Natural killer cell (primary cell): ENCODE measurements at regions not wholly inside any gene's neighbourhood (a gene's known extent, or its start where the extent isn't known, plus 50 kb on each side); places are given as distances from the start of the nearest gene placed in this dataset.

Experiments
- ATAC-seq, 3 donors: fragments of 150-1000 bp in 2 of 3; fragments of 200-7000 bp in 1 of 3; cut with Tn5 transposase; 1 replicate in 1 of 3; 2 replicates in 2 of 3; pipeline ENCODE4 v1.10.0; 2021; ENCODE audit warnings: mild to moderate bottlenecking in 2 of 3, moderate library complexity in 2 of 3
- DNase-seq, 2 donors: peaks; one replicate each; pipeline versions ENCODE4 v3.0.0 to v3.0.0-alpha.2; 2013 to 2021; ENCODE audit warnings: mixed read lengths in 1 of 2
- H3K27ac ChIP-seq: one replicate; pipeline ENCODE4 v1.5.1; 2013; ENCODE audit warnings: mild to moderate bottlenecking, low read length
- H3K27me3 ChIP-seq: one replicate; pipeline ENCODE4 v1.6.1; 2013; ENCODE audit warnings: low read length; ENCODE audit not compliant: control insufficient read depth, insufficient read depth
- H3K36me3 ChIP-seq: one replicate; pipeline ENCODE4 v1.6.1; 2013; ENCODE audit warnings: low read length; ENCODE audit not compliant: control insufficient read depth, insufficient read depth
- H3K4me1 ChIP-seq: one replicate; pipeline ENCODE4 v1.6.1; 2013; ENCODE audit warnings: low read length; ENCODE audit not compliant: control insufficient read depth, insufficient read depth
- H3K4me3 ChIP-seq: one replicate; pipeline ENCODE4 v1.5.1; 2013; ENCODE audit warnings: low read length
- H3K9me3 ChIP-seq: one replicate; pipeline ENCODE4 v1.6.1; 2013; ENCODE audit warnings: low read length; ENCODE audit not compliant: control insufficient read depth, insufficient read depth
- H3K27ac Mint-ChIP-seq, 2 donors: one replicate each; pipeline ENCODE4 v1.8.0; 2022; ENCODE audit warnings: mild to moderate bottlenecking in 2 of 2, mixed read lengths in 2 of 2, moderate library complexity in 1 of 2
- H3K27me3 Mint-ChIP-seq, 2 donors: one replicate each; pipeline ENCODE4 v1.8.0; 2022; ENCODE audit warnings: low read depth in 2 of 2, mixed read lengths in 2 of 2
- H3K36me3 Mint-ChIP-seq: one replicate; pipeline ENCODE4 v1.8.0; 2022; ENCODE audit warnings: mixed read lengths
- H3K4me1 Mint-ChIP-seq, 2 donors: one replicate each; pipeline ENCODE4 v1.8.0; 2022; ENCODE audit warnings: mixed read lengths in 2 of 2
- H3K4me3 Mint-ChIP-seq: one replicate; pipeline ENCODE4 v1.8.0; 2022; ENCODE audit warnings: mild to moderate bottlenecking, moderate library complexity, mixed read lengths
- H3K9me3 Mint-ChIP-seq, 2 donors: one replicate each; pipeline ENCODE4 v1.8.0; 2022; ENCODE audit warnings: mixed read lengths in 2 of 2
- CTCF ChIP-seq: fragments of 200-600 bp; IDR thresholded peaks from one replicate; pipeline ENCODE4 v1.8.0; 2022; ENCODE audit warnings: antibody characterized with exemption
- WGBS: methylation state at CpG from one replicate; pipeline ENCODE4 v1.1.7; 2013; ENCODE audit warnings: missing lambda C conversion rate; ENCODE audit not compliant: insufficient coverage; 5-methylcytosine and 5-hydroxymethylcytosine counted together
- intact Hi-C: fragments of 100-400 bp; cut with micrococcal nuclease; formaldehyde crosslinking; loops from one replicate; pipeline ENCODE4 v1.14.2; 2022

GRCh38 chr2:200193331-200193730, 113.2 kb upstream of the SPATS2L start:
- Histone ChIP-seq H3K27ac (no peak overlapping the region), H3K27me3 (no peaks in the 10 kb centered on the region), H3K36me3 (no peaks in the 10 kb centered on the region), H3K9me3 (no peaks in the 10 kb centered on the region), H3K4me3 (no peak overlapping the region), H3K4me1 (no peaks in the 10 kb centered on the region)
- Mint-ChIP-seq H3K9me3 (peaks cover 0 to 4% of the 10 kb centered on the region in 2 donors), H3K27ac (no peak overlapping the region), H3K27me3 (peaks cover 15 to 29% of the 10 kb centered on the region in 2 donors), H3K36me3 (no peaks in the 10 kb centered on the region), H3K4me3 (no peak overlapping the region), H3K4me1 (no peaks in the 10 kb centered on the region)
- DNase-seq, result no peak
- 86% methylated on average over 3 of the region's 3 CpGs for WGBS
- ATAC-seq, result no peak
- intact Hi-C loops, result no loop called here
- TF ChIP-seq CTCF, result no peak

- no peaks in the 10 kb centered on the region for H3K27me3 ChIP-seq
- ATAC-seq, result no peak
- no peak for DNase-seq
- no peaks in the 10 kb centered on the region for H3K9me3 ChIP-seq
- peaks cover 15 to 29% of the 10 kb centered on the region in 2 donors for H3K27me3 Mint-ChIP-seq
- H3K4me1 Mint-ChIP-seq, result no peaks in the 10 kb centered on the region
- H3K4me3 Mint-ChIP-seq, result no peak overlapping the region
- WGBS, result 71% methylated on average over 5 of the region's 5 CpGs
- H3K9me3 Mint-ChIP-seq, result peaks cover 0 to 2% of the 10 kb centered on the region in 2 donors
- H3K4me3 ChIP-seq, result no peak overlapping the region
- H3K27ac Mint-ChIP-seq, result no peak overlapping the region
- TF ChIP-seq CTCF, result no peak
- intact Hi-C loops, result no loop called here
- H3K27ac ChIP-seq, result no peak overlapping the region
- H3K36me3 Mint-ChIP-seq, result no peaks in the 10 kb centered on the region
- no peaks in the 10 kb centered on the region for H3K4me1 ChIP-seq
- no peaks in the 10 kb centered on the region for H3K36me3 ChIP-seq
These were observed 112.7 kb upstream of the SPATS2L start for GRCh38 chr2:200193791-200194190.

- WGBS, result 82% methylated on average over 4 of the region's 4 CpGs
- H3K36me3 ChIP-seq, result no peaks in the 10 kb centered on the region
- H3K4me1 Mint-ChIP-seq, result no peaks in the 10 kb centered on the region
- no peaks in the 10 kb centered on the region for H3K9me3 ChIP-seq
- intact Hi-C loops, result no loop called here
- no peak for DNase-seq
- no peaks in the 10 kb centered on the region for H3K4me1 ChIP-seq
- TF ChIP-seq CTCF, result no peak
- no peak overlapping the region for H3K27ac Mint-ChIP-seq
- peaks cover 0 to 2% of the 10 kb centered on the region in 2 donors for H3K9me3 Mint-ChIP-seq
- H3K4me3 Mint-ChIP-seq, result no peak overlapping the region
- no peak overlapping the region for H3K27ac ChIP-seq
- H3K36me3 Mint-ChIP-seq, result no peaks in the 10 kb centered on the region
- H3K4me3 ChIP-seq, result no peak overlapping the region
- H3K27me3 Mint-ChIP-seq, result peaks cover 15 to 29% of the 10 kb centered on the region in 2 donors
- ATAC-seq, result no peak
- no peaks in the 10 kb centered on the region for H3K27me3 ChIP-seq
These were observed 111.7 kb upstream of the SPATS2L start for GRCh38 chr2:200194746-200195145.

DNA sequence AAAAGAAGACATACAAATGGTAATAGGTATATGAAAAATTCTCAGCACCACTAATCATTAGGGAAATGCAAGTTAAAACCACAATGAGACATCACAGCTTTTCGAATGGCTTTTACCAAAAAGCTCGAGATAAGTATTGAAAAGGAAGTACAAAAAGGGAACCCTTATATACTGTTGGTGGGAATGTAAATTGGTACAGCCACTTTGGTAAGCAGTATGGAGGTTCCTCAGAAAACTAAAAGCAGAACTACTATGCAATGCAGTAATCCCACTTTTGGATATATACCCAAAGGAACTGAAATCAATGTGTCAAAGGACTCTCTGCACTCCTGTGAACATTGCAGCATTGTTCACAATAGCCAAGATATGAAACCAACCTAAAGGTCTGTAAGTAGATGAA, 107.5 kb upstream of the SPATS2L start:
- H3K4me3 ChIP-seq, result no peak overlapping the region
- TF ChIP-seq CTCF, result no peak
- peaks cover 0 to 2% of the 10 kb centered on the region in 2 donors for H3K9me3 Mint-ChIP-seq
- ATAC-seq, result no peak
- no peaks in the 10 kb centered on the region for H3K4me1 ChIP-seq
- H3K27ac Mint-ChIP-seq, result no peak overlapping the region
- peaks cover 9 to 15% of the 10 kb centered on the region in 2 donors for H3K27me3 Mint-ChIP-seq
- whole genome bisulfite sequencing, result no CpG with 5 or more reads among the region's 2 CpGs
- no peak for DNase-seq
- no peaks in the 10 kb centered on the region for H3K4me1 Mint-ChIP-seq
- H3K4me3 Mint-ChIP-seq, result no peak overlapping the region
- intact Hi-C loops, result no loop called here
- no peaks in the 10 kb centered on the region for H3K27me3 ChIP-seq
- no peaks in the 10 kb centered on the region for H3K36me3 Mint-ChIP-seq
- H3K27ac ChIP-seq, result no peak overlapping the region
- H3K9me3 ChIP-seq, result no peaks in the 10 kb centered on the region
- H3K36me3 ChIP-seq, result no peaks in the 10 kb centered on the region
